GM12873 (cell line): ENCODE measurements at regions not wholly inside any gene's neighbourhood (a gene's known extent, or its start where the extent isn't known, plus 50 kb on each side); places are given as distances from the start of the nearest gene placed in this dataset.

ENCODE experiments used
- TF ChIP-seq, protein P1 (sequence below): IDR thresholded peaks from 2 replicates; pipeline ENCODE4 v1.5.1; 2012; ENCODE audit warnings: low read depth, mild to moderate bottlenecking, moderate library complexity, low read length, control low read depth; ENCODE audit not compliant: insufficient read depth; ENCODE audit errors: missing control alignments

- TF ChIP-seq, protein P1, sequence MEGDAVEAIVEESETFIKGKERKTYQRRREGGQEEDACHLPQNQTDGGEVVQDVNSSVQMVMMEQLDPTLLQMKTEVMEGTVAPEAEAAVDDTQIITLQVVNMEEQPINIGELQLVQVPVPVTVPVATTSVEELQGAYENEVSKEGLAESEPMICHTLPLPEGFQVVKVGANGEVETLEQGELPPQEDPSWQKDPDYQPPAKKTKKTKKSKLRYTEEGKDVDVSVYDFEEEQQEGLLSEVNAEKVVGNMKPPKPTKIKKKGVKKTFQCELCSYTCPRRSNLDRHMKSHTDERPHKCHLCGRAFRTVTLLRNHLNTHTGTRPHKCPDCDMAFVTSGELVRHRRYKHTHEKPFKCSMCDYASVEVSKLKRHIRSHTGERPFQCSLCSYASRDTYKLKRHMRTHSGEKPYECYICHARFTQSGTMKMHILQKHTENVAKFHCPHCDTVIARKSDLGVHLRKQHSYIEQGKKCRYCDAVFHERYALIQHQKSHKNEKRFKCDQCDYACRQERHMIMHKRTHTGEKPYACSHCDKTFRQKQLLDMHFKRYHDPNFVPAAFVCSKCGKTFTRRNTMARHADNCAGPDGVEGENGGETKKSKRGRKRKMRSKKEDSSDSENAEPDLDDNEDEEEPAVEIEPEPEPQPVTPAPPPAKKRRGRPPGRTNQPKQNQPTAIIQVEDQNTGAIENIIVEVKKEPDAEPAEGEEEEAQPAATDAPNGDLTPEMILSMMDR, result peak; percentile 54
Observed at GRCh38 chr6:120378582-120379220, 955.6 kb downstream of the TBC1D32 start.

DNA sequence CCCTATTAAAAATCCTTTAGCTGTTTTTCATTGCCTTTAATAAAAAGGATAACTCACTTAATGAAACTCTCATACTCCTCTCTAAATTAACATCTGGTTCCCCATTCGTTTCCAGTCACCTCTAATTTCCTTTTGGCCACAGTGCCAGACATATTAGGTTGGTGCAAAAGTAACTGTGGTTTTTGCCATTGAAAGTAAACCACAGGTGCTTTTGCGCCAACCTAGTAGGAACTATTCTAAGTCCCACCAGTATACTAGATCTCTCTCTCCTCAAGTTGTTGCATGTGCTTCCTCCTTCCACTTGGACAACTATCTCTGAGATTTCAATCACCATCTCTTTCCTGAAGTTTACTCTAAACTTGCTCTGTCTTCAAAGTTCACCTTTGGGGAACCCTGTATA, 961.1 kb downstream of the TBC1D32 start:
- TF ChIP-seq, protein P1, result no peak

- TF ChIP-seq, protein P1, result no peak
Observed at GRCh38 chr6:120363429-120363828, 970.9 kb downstream of the TBC1D32 start.

DNA sequence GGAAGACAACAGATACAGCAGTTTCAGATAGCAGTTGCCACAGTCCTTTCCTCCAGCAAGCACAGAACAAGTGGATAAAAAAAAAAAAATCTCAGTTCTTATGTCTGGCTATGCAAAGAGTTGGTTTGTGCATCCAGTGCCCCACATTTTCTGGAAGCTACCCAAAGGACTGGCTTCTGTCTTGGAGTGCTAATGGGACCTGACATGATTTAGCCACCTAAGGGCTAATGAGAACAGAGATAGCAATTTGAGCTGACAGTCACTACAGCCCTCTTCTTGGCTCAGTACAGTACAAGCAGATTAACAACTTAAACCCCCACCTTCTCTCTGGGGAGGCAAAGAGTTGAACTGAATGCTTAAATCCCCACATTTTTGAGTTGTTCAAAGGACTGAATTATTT, 976.8 kb downstream of the TBC1D32 start:
- TF ChIP-seq, protein P1, result no peak

DNA sequence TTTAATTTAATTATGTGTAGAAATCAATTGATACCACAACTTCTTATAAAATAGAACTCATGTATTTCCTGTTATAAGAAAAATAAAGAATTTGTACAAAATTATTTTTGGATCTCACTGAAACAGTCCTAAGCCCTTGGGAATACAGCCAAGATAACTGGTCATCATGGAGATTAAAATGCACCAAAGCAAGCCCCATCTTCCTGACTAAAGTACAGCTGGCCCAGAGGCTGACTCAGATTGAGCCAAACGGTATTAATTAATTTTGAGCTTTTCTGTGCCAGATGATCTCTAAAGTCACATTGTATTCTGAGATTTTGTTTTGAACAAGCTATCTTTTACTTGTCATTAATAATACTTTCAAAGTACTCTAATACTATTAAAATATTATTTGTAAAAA, 978.5 kb downstream of the TBC1D32 start:
- TF ChIP-seq, protein P1, result no peak

- TF ChIP-seq, protein P1, result no peak
Observed at GRCh38 chr6:120354452-120355098, 979.7 kb downstream of the TBC1D32 start.

DNA sequence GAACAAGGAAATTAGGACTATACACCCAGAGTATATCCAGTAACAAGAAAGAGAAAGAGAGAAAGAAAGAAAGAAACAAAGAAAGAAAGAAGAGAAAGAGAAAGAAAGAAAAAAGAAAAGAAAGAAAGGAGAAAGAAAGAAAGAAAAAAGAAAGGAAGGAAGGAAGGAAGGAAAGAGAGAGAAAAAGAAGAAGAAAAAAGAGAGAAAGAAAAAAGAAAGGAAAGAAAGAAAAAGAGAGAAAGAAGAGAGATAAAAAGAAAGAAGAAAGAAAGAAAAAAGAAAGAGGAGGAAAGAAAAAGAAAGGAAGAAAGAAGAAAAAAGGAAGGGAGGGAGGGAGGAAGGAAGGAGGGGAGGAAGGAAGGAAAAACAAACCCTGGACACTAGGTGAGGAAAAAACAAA, 981.8 kb downstream of the TBC1D32 start:
- TF ChIP-seq, protein P1, result no peak
